ENCODE measurements at regions not wholly inside any gene's neighbourhood (a gene's known extent, or its start where the extent isn't known, plus 50 kb on each side); places are given as distances from the start of the nearest gene placed in this dataset.

- Histone ChIP-seq H3K9ac (ENCODE audit: low read length) (no peak overlapping the region), H4K20me1 (ENCODE audit: insufficient read depth, low read length) (no peaks in the 10 kb centered on the region), H3K27me3 (ENCODE audit: insufficient read depth, low read length) (no peaks in the 10 kb centered on the region), H2AFZ (ENCODE audit: low read depth, low read length) (no peak overlapping the region), H3K9me3 (ENCODE audit: insufficient read depth, low read depth, low read length) (no peaks in the 10 kb centered on the region), H3K79me2 (ENCODE audit: insufficient read depth, low read length) (no peaks in the 10 kb centered on the region), H3K4me2 (ENCODE audit: low read length) (no peak overlapping the region), H3K27ac (ENCODE audit: low read depth, low read length) (no peak overlapping the region), H3K4me3 (ENCODE audit: insufficient read depth, low read depth, low read length) (no peak overlapping the region), H3K36me3 (ENCODE audit: insufficient read depth, low read length) (no peaks in the 10 kb centered on the region), H3K4me1 (ENCODE audit: insufficient read depth, low read length) (peaks cover 4% of the 10 kb centered on the region)
- no peak for TF ChIP-seq CTCF (IDR thresholded peaks at IDR 0.05; ENCODE audit: insufficient read depth, low read depth, low read length)
- Mint-ChIP-seq H3K9me3 (ENCODE audit: unreplicated experiment) (no peaks in the 10 kb centered on the region), H3K36me3 (ENCODE audit: low read depth, unreplicated experiment) (no peaks in the 10 kb centered on the region), H3K4me3 (ENCODE audit: unreplicated experiment) (no peak overlapping the region), H3K27me3 (ENCODE audit: low read depth, unreplicated experiment) (no peaks in the 10 kb centered on the region), H3K4me1 (ENCODE audit: low read depth, unreplicated experiment) (no peaks in the 10 kb centered on the region), H3K27ac (ENCODE audit: unreplicated experiment) (no peak overlapping the region)
- DNase-seq (ENCODE audit: low read depth) (no peak), FAIRE-seq (no peak)
Measured at GRCh38 chr2:145652036-145652435, 1132.1 kb upstream of the ZEB2 start.

DNA sequence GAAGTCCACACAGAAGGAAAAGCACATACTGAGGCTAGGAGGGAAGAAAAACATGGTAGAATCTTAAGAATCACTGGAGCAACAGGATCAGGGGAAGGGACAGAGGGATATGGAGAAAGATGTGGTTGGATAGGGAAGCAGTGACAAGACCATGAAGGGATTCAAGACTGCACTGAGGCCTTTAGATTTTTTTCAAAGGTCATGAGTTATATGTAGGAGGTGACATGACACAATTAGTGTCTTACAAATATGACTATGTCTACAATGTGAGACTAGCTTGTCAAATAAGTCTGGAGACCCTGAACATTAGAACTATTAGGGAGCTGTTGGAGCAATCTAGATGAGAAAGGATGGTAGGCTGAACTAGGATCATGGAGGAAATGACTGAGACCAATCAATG is 1130.3 kb upstream of the ZEB2 start:
- Histone ChIP-seq H3K4me1 (ENCODE audit: insufficient read depth, low read length) (peaks cover 4% of the 10 kb centered on the region), H3K4me3 (ENCODE audit: insufficient read depth, low read depth, low read length) (no peak overlapping the region), H3K27ac (ENCODE audit: low read depth, low read length) (no peak overlapping the region), H3K27me3 (ENCODE audit: insufficient read depth, low read length) (no peaks in the 10 kb centered on the region), H3K9ac (ENCODE audit: low read length) (no peak overlapping the region), H4K20me1 (ENCODE audit: insufficient read depth, low read length) (no peaks in the 10 kb centered on the region), H2AFZ (ENCODE audit: low read depth, low read length) (no peak overlapping the region), H3K79me2 (ENCODE audit: insufficient read depth, low read length) (no peaks in the 10 kb centered on the region), H3K4me2 (ENCODE audit: low read length) (no peak overlapping the region), H3K9me3 (ENCODE audit: insufficient read depth, low read depth, low read length) (no peaks in the 10 kb centered on the region), H3K36me3 (ENCODE audit: insufficient read depth, low read length) (no peaks in the 10 kb centered on the region)
- Mint-ChIP-seq H3K36me3 (ENCODE audit: low read depth, unreplicated experiment) (no peaks in the 10 kb centered on the region), H3K4me3 (ENCODE audit: unreplicated experiment) (no peak overlapping the region), H3K27ac (ENCODE audit: unreplicated experiment) (no peak overlapping the region), H3K9me3 (ENCODE audit: unreplicated experiment) (no peaks in the 10 kb centered on the region), H3K4me1 (ENCODE audit: low read depth, unreplicated experiment) (no peaks in the 10 kb centered on the region), H3K27me3 (ENCODE audit: low read depth, unreplicated experiment) (no peaks in the 10 kb centered on the region)
- no peak for TF ChIP-seq EZH2 (IDR thresholded peaks at IDR 0.05; ENCODE audit: insufficient read depth, low read length)
- no peak for TF ChIP-seq CTCF (IDR thresholded peaks at IDR 0.05; ENCODE audit: insufficient read depth, low read depth, low read length)
- DNase-seq (ENCODE audit: low read depth), result no peak
- no peak for FAIRE-seq

DNA sequence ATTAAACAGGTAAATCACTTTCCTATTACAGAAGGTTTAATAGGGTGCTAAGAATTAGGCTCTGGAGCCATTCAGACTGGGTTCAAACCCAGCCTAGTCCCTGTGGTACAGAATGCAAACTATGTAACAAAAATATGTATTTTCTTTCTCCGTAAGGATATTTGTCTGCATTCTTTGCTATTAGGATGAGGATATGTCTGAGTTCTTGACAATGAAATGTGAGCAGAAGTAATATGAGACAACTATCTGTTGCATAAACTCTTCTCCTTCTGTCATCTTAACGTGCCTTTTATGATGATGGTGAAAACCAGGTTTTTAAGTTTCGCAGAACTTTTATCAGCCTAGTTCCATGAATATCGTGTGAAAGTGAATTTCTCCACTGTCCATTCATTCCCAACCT is 1129.1 kb upstream of the ZEB2 start:
- TF ChIP-seq CTCF (IDR thresholded peaks at IDR 0.05; ENCODE audit: insufficient read depth, low read depth, low read length) (no peak), EZH2 (IDR thresholded peaks at IDR 0.05; ENCODE audit: insufficient read depth, low read length) (no peak)
- H3K36me3 ChIP-seq (ENCODE audit: insufficient read depth, low read length), result no peaks in the 10 kb centered on the region
- Mint-ChIP-seq H3K36me3 (ENCODE audit: low read depth, unreplicated experiment) (no peaks in the 10 kb centered on the region), H3K27ac (ENCODE audit: unreplicated experiment) (no peak overlapping the region), H3K4me1 (ENCODE audit: low read depth, unreplicated experiment) (peaks cover 4% of the 10 kb centered on the region), H3K4me3 (ENCODE audit: unreplicated experiment) (no peak overlapping the region), H3K9me3 (ENCODE audit: unreplicated experiment) (no peaks in the 10 kb centered on the region), H3K27me3 (ENCODE audit: low read depth, unreplicated experiment) (no peaks in the 10 kb centered on the region)
- H3K27me3 ChIP-seq (ENCODE audit: insufficient read depth, low read length), result no peaks in the 10 kb centered on the region
- FAIRE-seq (no peak), DNase-seq (ENCODE audit: low read depth) (no peak)
- no peak overlapping the region for H3K27ac ChIP-seq (ENCODE audit: low read depth, low read length)
- H3K9ac ChIP-seq (ENCODE audit: low read length), result no peak overlapping the region
- no peaks in the 10 kb centered on the region for H3K4me1 ChIP-seq (ENCODE audit: insufficient read depth, low read length)
- H3K79me2 ChIP-seq (ENCODE audit: insufficient read depth, low read length), result no peaks in the 10 kb centered on the region
- no peaks in the 10 kb centered on the region for H3K9me3 ChIP-seq (ENCODE audit: insufficient read depth, low read depth, low read length)
- no peak overlapping the region for H3K4me2 ChIP-seq (ENCODE audit: low read length)
- no peaks in the 10 kb centered on the region for H4K20me1 ChIP-seq (ENCODE audit: insufficient read depth, low read length)
- no peak overlapping the region for H2AFZ ChIP-seq (ENCODE audit: low read depth, low read length)
- no peak overlapping the region for H3K4me3 ChIP-seq (ENCODE audit: insufficient read depth, low read depth, low read length)

Data from astrocyte (in vitro differentiated cells and primary cell).